BLaER1 (cell line): ENCODE measurements at regions not wholly inside any gene's neighbourhood (a gene's known extent, or its start where the extent isn't known, plus 50 kb on each side); places are given as distances from the start of the nearest gene placed in this dataset.

Source experiments
- H3K27ac ChIP-seq: shearing (Covaris generic); formaldehyde crosslinking; 2 replicates; pipeline ENCODE4 v1.8.1; 2022
- H3K27me3 ChIP-seq: shearing (Covaris generic); formaldehyde crosslinking; 2 replicates; pipeline ENCODE4 v1.8.1; 2022
- H3K36me3 ChIP-seq: shearing (Covaris generic); formaldehyde crosslinking; 2 replicates; pipeline ENCODE4 v1.8.1; 2022
- H3K4me1 ChIP-seq: shearing (Covaris generic); formaldehyde crosslinking; 2 replicates; pipeline ENCODE4 v1.8.1; 2022
- H3K4me2 ChIP-seq: shearing (Covaris generic); formaldehyde crosslinking; 2 replicates; pipeline ENCODE4 v1.8.1; 2022
- H3K4me3 ChIP-seq: shearing (Covaris generic); formaldehyde crosslinking; 2 replicates; pipeline ENCODE4 v1.8.1; 2022
- H3K9ac ChIP-seq: shearing (Covaris generic); formaldehyde crosslinking; 2 replicates; pipeline ENCODE4 v1.8.1; 2022
- H3K9me3 ChIP-seq: shearing (Covaris generic); formaldehyde crosslinking; 2 replicates; pipeline ENCODE4 v1.8.1; 2022
- H4K20me1 ChIP-seq: shearing (Covaris generic); formaldehyde crosslinking; 2 replicates; pipeline ENCODE4 v1.8.1; 2022
- Cebpa-rat ChIP-seq: shearing (Covaris generic); IDR thresholded peaks from 2 replicates; pipeline ENCODE4 v1.8.1; 2022

DNA sequence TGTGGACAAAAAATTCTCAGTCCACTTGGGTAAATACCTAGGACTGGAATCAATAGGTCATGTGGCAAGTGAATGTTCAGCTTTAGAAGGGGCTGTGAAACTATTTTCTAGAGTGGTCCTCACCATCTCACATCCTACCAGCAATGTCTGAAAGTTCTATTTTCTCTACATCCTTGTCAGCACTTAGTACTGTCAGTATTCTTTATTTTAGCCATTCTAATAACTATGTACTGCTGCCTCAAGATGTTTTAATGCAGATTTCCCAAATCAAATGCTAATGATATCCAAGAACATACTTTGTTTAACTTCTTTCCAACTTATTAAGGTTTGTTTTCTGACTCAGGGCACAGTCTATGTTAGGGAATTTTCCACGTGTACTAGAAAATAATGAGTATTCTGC lies 317.0 kb downstream of the BRD1 start:
- H3K9me3 ChIP-seq, result peaks cover 4% of the 10 kb centered on the region
- H3K4me1 ChIP-seq, result peaks cover 44% of the 10 kb centered on the region
- no peak overlapping the region for H3K4me2 ChIP-seq
- no peak overlapping the region for H3K4me3 ChIP-seq
- no peak for TF ChIP-seq Cebpa-rat
- H4K20me1 ChIP-seq, result no peaks in the 10 kb centered on the region
- H3K9ac ChIP-seq, result no peak overlapping the region
- H3K27ac ChIP-seq, result no peak overlapping the region
- no peaks in the 10 kb centered on the region for H3K36me3 ChIP-seq
- no peaks in the 10 kb centered on the region for H3K27me3 ChIP-seq

DNA sequence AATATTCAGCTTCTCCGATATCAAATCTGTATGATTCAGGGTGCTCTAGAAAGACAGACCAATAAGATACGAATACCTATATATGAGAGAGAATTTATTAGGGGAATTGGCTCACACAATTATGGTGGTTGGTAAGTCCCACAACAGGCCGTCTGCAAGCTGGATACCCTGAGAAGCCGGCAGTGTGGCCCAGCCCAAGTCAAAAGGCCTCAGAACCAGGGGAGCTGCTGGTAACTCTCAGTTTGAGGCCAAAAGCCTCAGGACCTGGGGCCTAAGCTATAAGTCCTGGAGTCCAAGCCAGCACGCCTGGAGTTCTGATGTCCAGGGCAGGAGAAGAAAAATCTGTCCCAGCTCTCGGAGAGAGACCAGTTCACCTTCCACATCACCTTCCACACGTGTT lies 318.7 kb downstream of the BRD1 start:
- Histone ChIP-seq H3K9me3 (peaks cover 4% of the 10 kb centered on the region), H3K4me2 (no peak overlapping the region), H4K20me1 (no peaks in the 10 kb centered on the region), H3K27me3 (no peaks in the 10 kb centered on the region), H3K27ac (no peak overlapping the region), H3K4me1 (peaks cover 28% of the 10 kb centered on the region), H3K36me3 (no peaks in the 10 kb centered on the region), H3K9ac (no peak overlapping the region), H3K4me3 (no peak overlapping the region)
- TF ChIP-seq Cebpa-rat, result no peak

DNA sequence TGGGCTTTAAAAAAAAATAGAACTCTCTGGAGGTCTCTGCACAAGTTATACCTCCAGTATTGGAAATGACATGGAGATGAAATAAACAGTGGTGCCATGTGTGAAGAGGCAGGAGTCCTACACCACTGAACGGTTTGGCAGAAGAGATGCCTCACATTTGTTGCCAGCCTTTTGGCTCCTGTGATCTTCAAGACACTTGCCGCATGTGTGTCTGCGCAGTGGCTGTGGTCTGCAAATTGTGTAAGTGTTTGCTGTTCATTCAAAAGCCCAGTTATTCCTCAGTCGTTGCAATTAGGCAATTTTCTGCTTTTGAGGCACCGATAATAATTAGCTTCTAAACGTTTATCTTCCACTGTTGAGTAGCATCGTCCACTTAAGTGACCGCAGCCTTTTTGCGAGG lies 319.1 kb downstream of the BRD1 start:
- peaks cover 28% of the 10 kb centered on the region for H3K4me1 ChIP-seq
- H4K20me1 ChIP-seq, result no peaks in the 10 kb centered on the region
- H3K9me3 ChIP-seq, result peaks cover 4% of the 10 kb centered on the region
- H3K27ac ChIP-seq, result no peak overlapping the region
- H3K36me3 ChIP-seq, result no peaks in the 10 kb centered on the region
- H3K27me3 ChIP-seq, result no peaks in the 10 kb centered on the region
- TF ChIP-seq Cebpa-rat, result no peak
- no peak overlapping the region for H3K4me2 ChIP-seq
- no peak overlapping the region for H3K9ac ChIP-seq
- no peak overlapping the region for H3K4me3 ChIP-seq

DNA sequence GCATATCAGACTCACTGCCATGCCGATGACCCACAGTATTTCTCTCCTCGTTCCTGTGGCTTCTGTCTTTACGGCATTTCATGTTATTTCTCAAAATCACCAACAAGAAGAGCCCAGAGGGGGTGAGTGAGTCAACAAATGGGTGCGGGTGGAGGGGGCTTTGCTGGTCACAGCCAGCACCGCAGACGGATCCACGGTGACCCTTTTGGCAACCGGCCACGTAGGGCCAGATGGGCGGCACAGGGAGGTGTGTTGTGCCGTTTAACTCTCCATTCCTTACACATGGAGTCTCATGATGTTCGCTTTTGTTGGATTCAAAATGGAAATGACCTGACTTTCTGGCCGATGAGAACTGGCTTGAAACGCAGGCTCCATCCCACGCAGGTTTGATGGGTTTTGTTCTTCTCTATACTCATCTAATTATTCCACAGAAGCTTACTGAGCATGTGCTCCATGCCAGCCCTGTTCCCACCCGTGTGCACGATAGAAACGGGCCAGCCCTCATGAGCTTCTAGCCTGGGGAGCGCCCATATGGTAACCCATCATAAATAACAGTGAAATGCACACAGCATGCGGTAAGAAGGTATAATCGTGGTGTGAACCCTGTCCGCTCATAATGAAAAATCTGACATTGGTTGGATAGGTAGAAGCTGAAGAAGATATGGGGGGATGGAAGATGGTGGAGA lies 319.9 kb downstream of the BRD1 start:
- peaks cover 4% of the 10 kb centered on the region for H3K9me3 ChIP-seq
- no peaks in the 10 kb centered on the region for H4K20me1 ChIP-seq
- peaks cover 26% of the 10 kb centered on the region for H3K4me1 ChIP-seq
- H3K4me2 ChIP-seq, result no peak overlapping the region
- H3K36me3 ChIP-seq, result no peaks in the 10 kb centered on the region
- TF ChIP-seq Cebpa-rat, result no peak
- H3K27ac ChIP-seq, result no peak overlapping the region
- no peaks in the 10 kb centered on the region for H3K27me3 ChIP-seq
- no peak overlapping the region for H3K4me3 ChIP-seq
- H3K9ac ChIP-seq, result no peak overlapping the region

DNA sequence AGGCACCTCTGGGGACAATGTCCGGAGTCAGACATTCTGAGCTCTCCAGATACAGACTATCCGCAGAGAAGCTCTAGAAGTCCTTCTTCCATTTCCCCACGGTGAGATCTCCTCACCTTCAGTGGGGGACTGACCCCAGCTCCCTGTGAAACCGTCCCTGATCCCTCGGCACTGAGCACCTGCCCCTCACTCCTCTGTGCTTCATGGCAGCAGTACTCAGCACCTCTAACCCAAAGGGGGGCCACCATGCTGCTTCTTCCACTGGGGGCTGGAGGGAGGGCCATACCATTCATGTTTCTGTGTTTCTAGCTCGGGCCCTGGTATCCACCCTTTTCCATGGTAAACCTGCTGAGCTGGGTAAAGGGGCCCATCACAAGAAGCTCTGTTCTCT lies 321.7 kb downstream of the BRD1 start:
- Histone ChIP-seq H3K36me3 (no peaks in the 10 kb centered on the region), H3K4me3 (no peak overlapping the region), H3K9ac (no peak overlapping the region), H3K9me3 (no peaks in the 10 kb centered on the region; the same call in 1 of the 2 replicates), H3K4me2 (no peak overlapping the region), H3K27ac (no peak overlapping the region), H4K20me1 (no peaks in the 10 kb centered on the region), H3K4me1 (peaks cover 12% of the 10 kb centered on the region), H3K27me3 (no peaks in the 10 kb centered on the region)
- TF ChIP-seq Cebpa-rat, result no peak

DNA sequence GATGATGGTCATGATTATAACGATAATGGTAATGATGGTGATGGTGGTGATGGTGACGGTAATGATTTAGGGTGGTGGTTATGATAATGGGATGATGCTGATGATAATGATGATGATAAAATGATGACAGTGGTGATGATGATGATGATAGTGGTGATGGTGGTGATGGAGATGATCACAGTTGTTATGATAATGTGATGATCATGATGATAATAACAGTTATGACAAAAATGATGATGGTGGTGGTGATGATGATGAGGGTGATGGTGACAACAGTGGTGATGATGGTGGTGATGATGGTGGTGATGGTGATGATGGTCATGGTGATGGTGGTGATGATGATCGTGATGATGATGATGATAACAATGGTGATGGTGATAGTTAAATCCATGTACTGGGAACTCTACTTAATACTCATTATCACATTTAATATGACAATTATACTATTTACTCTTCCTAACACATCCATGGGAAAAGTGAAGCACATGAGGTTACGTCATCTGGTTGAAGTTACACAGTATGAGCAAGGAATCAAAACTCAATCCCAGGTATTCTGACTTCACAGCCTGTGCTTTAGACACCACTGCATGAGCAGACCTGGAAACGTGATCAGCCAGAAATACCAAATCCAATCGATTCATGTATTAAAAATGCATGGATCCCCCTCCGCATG lies 322.2 kb downstream of the BRD1 start:
- H3K4me3 ChIP-seq, result no peak overlapping the region
- peaks cover 12% of the 10 kb centered on the region; the same call in 1 of the 2 replicates for H3K4me1 ChIP-seq
- no peak overlapping the region for H3K4me2 ChIP-seq
- no peaks in the 10 kb centered on the region for H3K36me3 ChIP-seq
- no peaks in the 10 kb centered on the region for H4K20me1 ChIP-seq
- H3K9me3 ChIP-seq, result no peaks in the 10 kb centered on the region; the same call in 1 of the 2 replicates
- no peak overlapping the region for H3K27ac ChIP-seq
- H3K9ac ChIP-seq, result no peak overlapping the region
- no peaks in the 10 kb centered on the region for H3K27me3 ChIP-seq
- no peak for TF ChIP-seq Cebpa-rat

DNA sequence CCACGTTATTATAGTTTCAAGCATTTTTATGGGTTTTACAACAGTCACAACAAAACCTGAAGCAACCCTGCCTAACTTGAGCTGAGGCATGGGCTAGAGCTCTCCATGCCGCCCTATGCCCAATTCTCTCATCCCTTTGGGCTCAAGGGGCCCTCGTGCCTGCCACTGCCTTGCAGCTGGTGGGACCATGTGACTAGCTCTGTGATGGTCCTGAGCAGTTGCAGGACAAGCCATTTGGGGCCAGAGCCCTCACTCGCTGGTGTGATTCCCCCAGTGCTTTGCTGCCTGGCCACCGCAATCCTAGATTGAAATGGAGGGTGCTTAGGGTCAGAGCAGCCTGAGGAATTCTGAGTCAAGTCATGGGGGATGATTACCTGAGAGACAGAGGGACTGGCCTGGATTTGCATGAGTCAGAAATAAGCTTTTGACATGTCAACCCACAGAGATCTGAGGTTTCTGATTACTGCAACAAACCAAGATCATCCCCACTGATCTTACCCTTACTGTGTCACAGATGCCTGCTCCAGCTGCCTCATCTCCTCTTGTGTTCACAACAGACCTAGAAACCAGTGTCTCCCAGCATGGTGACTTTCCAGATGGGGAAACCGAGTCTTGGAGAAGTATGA lies 323.7 kb downstream of the BRD1 start:
- TF ChIP-seq Cebpa-rat, result no peak
- H3K4me3 ChIP-seq, result no peak overlapping the region
- H3K4me2 ChIP-seq, result peak overlapping the region; percentile 16; the same call in 1 of the 2 replicates

DNA sequence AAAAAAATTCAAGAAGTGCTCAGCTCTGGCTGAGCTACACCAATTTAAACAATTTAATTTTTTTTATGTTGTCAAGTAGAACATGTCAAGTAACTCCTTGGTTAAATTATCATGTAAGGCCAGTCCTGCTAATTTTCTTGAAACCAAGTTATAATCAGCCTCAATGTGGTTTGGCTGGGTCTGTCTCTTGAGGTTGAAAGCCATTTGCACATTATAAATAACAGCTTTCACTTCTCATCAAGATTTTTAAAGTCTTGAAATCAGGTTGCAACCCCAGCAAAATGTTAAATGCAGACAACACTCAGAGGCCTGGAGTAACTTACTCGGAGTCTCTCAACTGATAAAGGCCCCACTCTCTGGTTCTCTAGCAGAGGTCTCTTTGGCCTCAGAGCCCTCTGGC lies 324.4 kb downstream of the BRD1 start:
- no peaks in the 10 kb centered on the region for H3K27me3 ChIP-seq
- no peak overlapping the region for H3K27ac ChIP-seq
- no peaks in the 10 kb centered on the region for H3K9me3 ChIP-seq
- H3K4me2 ChIP-seq, result peak overlapping the region; percentile 16; the same call in 1 of the 2 replicates
- H4K20me1 ChIP-seq, result no peaks in the 10 kb centered on the region
- no peak overlapping the region for H3K9ac ChIP-seq
- no peak for TF ChIP-seq Cebpa-rat
- no peak overlapping the region for H3K4me3 ChIP-seq
- no peaks in the 10 kb centered on the region for H3K36me3 ChIP-seq
- H3K4me1 ChIP-seq, result peaks cover 12% of the 10 kb centered on the region; the same call in 1 of the 2 replicates

More for the DNA sequence above, 323.7 kb downstream of the BRD1 start:
- Histone ChIP-seq H3K9me3 (no peaks in the 10 kb centered on the region; the same call in 1 of the 2 replicates), H4K20me1 (no peaks in the 10 kb centered on the region), H3K36me3 (no peaks in the 10 kb centered on the region), H3K27ac (no peak overlapping the region), H3K4me1 (peaks cover 12% of the 10 kb centered on the region; the same call in 1 of the 2 replicates), H3K27me3 (no peaks in the 10 kb centered on the region), H3K9ac (no peak overlapping the region)

DNA sequence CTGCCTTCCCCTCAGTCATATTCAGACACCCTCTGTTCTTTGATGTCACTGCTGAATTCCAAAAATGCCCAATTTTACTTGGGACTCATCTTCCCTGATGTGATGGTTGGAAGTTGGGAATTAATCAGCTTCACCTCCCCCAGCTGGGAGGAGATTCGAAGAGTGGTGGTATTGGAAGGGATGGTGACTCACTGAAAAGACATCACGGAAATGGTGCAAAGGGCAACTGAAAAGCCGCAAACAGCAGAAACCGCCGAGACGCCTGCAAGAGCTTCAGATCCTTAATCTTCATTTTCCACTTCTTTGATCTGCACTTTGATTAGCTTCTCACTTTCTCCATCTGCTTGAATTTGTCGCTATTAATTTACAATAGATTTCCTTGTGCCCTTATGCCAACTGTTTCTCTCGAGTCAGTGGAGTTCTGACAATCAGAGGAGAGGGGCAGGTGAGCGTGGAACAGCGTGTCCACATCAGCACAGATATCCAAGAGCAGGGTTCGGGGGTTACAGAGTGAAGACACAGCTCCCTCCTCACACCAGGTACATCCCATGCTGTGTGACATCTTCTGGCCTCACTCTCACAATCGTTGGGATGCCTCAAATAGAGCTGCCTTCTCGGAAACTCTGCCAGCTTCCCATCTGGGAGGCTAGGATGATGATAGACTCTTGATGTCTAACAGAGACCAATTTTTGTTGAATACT lies 325.4 kb downstream of the BRD1 start:
- no peak overlapping the region for H3K27ac ChIP-seq
- no peaks in the 10 kb centered on the region for H3K36me3 ChIP-seq
- no peak overlapping the region for H3K4me3 ChIP-seq
- H3K27me3 ChIP-seq, result no peaks in the 10 kb centered on the region
- H4K20me1 ChIP-seq, result no peaks in the 10 kb centered on the region
- no peaks in the 10 kb centered on the region for H3K9me3 ChIP-seq
- H3K4me1 ChIP-seq, result peaks cover 12% of the 10 kb centered on the region; the same call in 1 of the 2 replicates
- H3K4me2 ChIP-seq, result no peak overlapping the region
- no peak for TF ChIP-seq Cebpa-rat
- no peak overlapping the region for H3K9ac ChIP-seq
